K562 (cell line): ENCODE measurements at regions not wholly inside any gene's neighbourhood (a gene's known extent, or its start where the extent isn't known, plus 50 kb on each side); places are given as distances from the start of the nearest gene placed in this dataset.

Experiments
- ATAC-seq: fragments of 200-7000 bp; cut with Tn5 transposase; 3 replicates; pipeline ENCODE4 v1.9.1; 2020; ENCODE audit warnings: moderate library complexity
- BruUV-seq: library from RNA; stranded (reverse); fragments of 400-500 nt; replicated peaks from 2 replicates; lab custom pipeline; 2021; lab: Mats Ljungman, UMichigan
- CTCF ChIA-PET: fragments of 300-600 bp; formaldehyde crosslinking; extraction: SDS; loops from one replicate; lab custom pipeline; 2021; ENCODE audit warnings: low intra/inter-chr PET ratio; lab: Yijun Ruan, JAX
- POLR2A ChIA-PET: fragments of 300-600, 350-650 bp; sonication (Branson Sonifier 250); formaldehyde crosslinking; extraction: SDS; loops from one replicate; lab custom pipeline; 2021; ENCODE audit warnings: antibody characterized with exemption, inconsistent platforms; lab: Yijun Ruan, JAX
- DNase-seq, 4 experiments: peaks; one replicate each; pipeline versions ENCODE4 v3.0.0 to v3.0.0-alpha.2; 2011 to 2018; ENCODE audit warnings: low spot score in 3 of 4, mixed read lengths in 3 of 4; ENCODE audit errors: extremely low read depth in 1 of 4
- FAIRE-seq: peaks from 2 replicates; lab custom pipeline; 2011; peaks lifted over from hg19 to GRCh38; lab: Jason Lieb, UNC
- H2AFZ ChIP-seq: 2 replicates; pipeline ENCODE4 v1.6.0; 2011; ENCODE audit warnings: low read depth, low read length, control low read depth, inconsistent platforms
- H3K27ac ChIP-seq: fragments of 200-600 bp; 3 replicates; pipeline ENCODE4 v1.8.0; 2011; ENCODE audit warnings: low read depth, mild to moderate bottlenecking, control low read depth, inconsistent platforms, low read length, moderate library complexity, mixed read lengths; ENCODE audit errors: extremely low read depth
- H3K27me3 ChIP-seq, 2 experiments: fragments of 300-600 bp in 1 of 2; 2 replicates in 1 of 2; 3 replicates in 1 of 2; pipeline versions ENCODE4 v1.6.0 to v1.8.0; 2011; ENCODE audit warnings: inconsistent platforms in 2 of 2, low read length in 2 of 2, mild to moderate bottlenecking in 1 of 2, mixed read lengths in 1 of 2, moderate library complexity in 1 of 2; ENCODE audit not compliant: control insufficient read depth in 2 of 2, insufficient read depth in 2 of 2
- H3K36me3 ChIP-seq: fragments of 300-600 bp; 3 replicates; pipeline ENCODE4 v1.8.0; 2011; ENCODE audit warnings: mild to moderate bottlenecking, low read length, inconsistent platforms; ENCODE audit not compliant: control insufficient read depth, insufficient read depth
- H3K4me1 ChIP-seq, 2 experiments: fragments of 200-600 bp in 1 of 2; replicated peaks in 1 of 2; 2 replicates in 1 of 2; 3 replicates in 1 of 2; pipeline versions ENCODE4 v1.5.1 to v1.8.0; 2011; ENCODE audit warnings: inconsistent platforms in 2 of 2, low read length in 2 of 2, mild to moderate bottlenecking in 1 of 2, mixed read lengths in 1 of 2, moderate library complexity in 1 of 2; ENCODE audit not compliant: control insufficient read depth in 2 of 2, insufficient read depth in 2 of 2
- H3K4me2 ChIP-seq: 2 replicates; pipeline ENCODE4 v1.6.1; 2011; ENCODE audit warnings: low read length, control low read depth, inconsistent platforms, mixed read lengths; ENCODE audit not compliant: insufficient read depth
- H3K4me3 ChIP-seq: fragments of 200-600 bp; sonication (generic), shearing (Covaris generic); 2 replicates; pipeline ENCODE4 v1.5.1; 2016; ENCODE audit warnings: control low read depth, inconsistent platforms
- H3K79me2 ChIP-seq: fragments of 200-600 bp; 3 replicates; pipeline ENCODE4 v1.8.0; 2011; ENCODE audit warnings: low read length, inconsistent platforms; ENCODE audit not compliant: control insufficient read depth, insufficient read depth
- H3K9ac ChIP-seq, 2 experiments: 2 replicates each; pipeline versions ENCODE4 v1.6.0 to v1.6.1; 2011; ENCODE audit warnings: low read depth in 2 of 2, low read length in 2 of 2, control low read depth in 1 of 2, inconsistent platforms in 1 of 2, mild to moderate bottlenecking in 1 of 2, mixed read lengths in 1 of 2; ENCODE audit not compliant: insufficient read depth in 1 of 2
- H3K9me1 ChIP-seq: one replicate; pipeline ENCODE4 v1.6.0; 2011; ENCODE audit warnings: inconsistent platforms, mild to moderate bottlenecking, low read length, moderate library complexity; ENCODE audit not compliant: control insufficient read depth, insufficient read depth
- H3K9me3 ChIP-seq: replicated peaks from 2 replicates; pipeline ENCODE4 v1.5.1; 2011; ENCODE audit warnings: low read depth, low read length, inconsistent platforms; ENCODE audit not compliant: control insufficient read depth, insufficient read depth
- H4K20me1 ChIP-seq: replicated peaks from 2 replicates; pipeline ENCODE4 v1.6.1; 2011; ENCODE audit warnings: low read length, inconsistent platforms, mixed read lengths; ENCODE audit not compliant: control insufficient read depth, insufficient read depth
- ARHGAP35 ChIP-seq: fragments of 450-650 bp; IDR thresholded peaks from 2 replicates; pipeline ENCODE4 v1.6.1; 2018; ENCODE audit not compliant: partially characterized antibody
- ATF2 ChIP-seq: sonication (generic); formaldehyde crosslinking; IDR thresholded peaks from 2 replicates; pipeline ENCODE4 v1.8.1; 2022; ENCODE audit warnings: missing genetic modification reagents
- CBX1 ChIP-seq: sonication (generic); IDR thresholded peaks from 2 replicates; pipeline ENCODE4 v1.6.1; 2016; ENCODE audit warnings: antibody characterized with exemption, low read depth, mild to moderate bottlenecking
- CUX1 ChIP-seq: fragments of 200-800 bp; sonication (Bioruptor generic); IDR thresholded peaks from 2 replicates; pipeline ENCODE4 v1.6.1; 2016; ENCODE audit warnings: missing genetic modification characterization, missing compliant biosample characterization
- MIER1 ChIP-seq: fragments of 450-650 bp; IDR thresholded peaks from 2 replicates; pipeline ENCODE4 v1.6.1; 2016; ENCODE audit warnings: antibody characterized with exemption, mild to moderate bottlenecking, low read depth
- PCBP1 ChIP-seq: fragments of 200-400 bp; formaldehyde crosslinking; IDR thresholded peaks from 2 replicates; pipeline ENCODE4 v1.6.1; 2018; ENCODE audit warnings: mild to moderate bottlenecking, low read depth, low read length; ENCODE audit not compliant: poor library complexity, severe bottlenecking
- RHOXF2B ChIP-seq: fragments of 250-450 bp; sonication (Bioruptor Pico); conservative IDR thresholded peaks from 2 replicates; pipeline ENCODE4 v1.5.1; 2021
- SMAD4 ChIP-seq: fragments of 250-450 bp; sonication (Bioruptor Pico); conservative IDR thresholded peaks from 2 replicates; pipeline ENCODE4 v1.8.0; 2021; ENCODE audit warnings: inconsistent platforms, mild to moderate bottlenecking, moderate library complexity
- THAP12 ChIP-seq: fragments of 250-450 bp; sonication (Bioruptor Pico); IDR thresholded peaks from 2 replicates; pipeline ENCODE4 v1.9.0; 2021; ENCODE audit warnings: mild to moderate bottlenecking, inconsistent platforms
- ZNF217 ChIP-seq: sonication (generic); formaldehyde crosslinking; IDR thresholded peaks from 2 replicates; pipeline ENCODE4 v1.8.0; 2022; ENCODE audit warnings: mild to moderate bottlenecking, missing genetic modification reagents
- WGBS: fragments of 100-300 bp; shearing (Covaris generic); methylation state at CpG from one replicate; pipeline ENCODE4 v1.1.6; 2016; ENCODE audit warnings: low coverage, mixed read lengths; ENCODE audit not compliant: insufficient coverage; ENCODE audit errors: missing lambda C conversion rate; 5-methylcytosine and 5-hydroxymethylcytosine counted together
- in situ Hi-C: fragments of 300-500 bp; cut with MboI; formaldehyde crosslinking; loops from 4 replicates; pipeline ENCODE4 v1.15.0; 2018; ENCODE audit warnings: inconsistent platforms, mixed read lengths
- intact Hi-C: fragments of 100-400 bp; cut with micrococcal nuclease; formaldehyde crosslinking; loops from 2 replicates; pipeline ENCODE4 v1.14.2; 2022
- TF ChIP-seq, protein P1 (sequence below): fragments of 450-650 bp; formaldehyde crosslinking; IDR thresholded peaks from 2 replicates; pipeline ENCODE4 v1.4.0; 2020; ENCODE audit warnings: mild to moderate bottlenecking, moderate library complexity

GRCh38 chr10:93255546-93255945 is 181.9 kb downstream of the CYP26A1 start:
- Histone ChIP-seq H4K20me1 (no peaks in the 10 kb centered on the region), H3K4me2 (no peak overlapping the region), H3K4me1 (no peaks in the 10 kb centered on the region), H3K36me3 (no peaks in the 10 kb centered on the region), H3K9ac (no peak overlapping the region), H3K4me3 (no peak overlapping the region), H3K27ac (no peak overlapping the region), H3K79me2 (no peaks in the 10 kb centered on the region), H3K9me1 (no peaks in the 10 kb centered on the region), H3K27me3 (0 out of 5 replicates have a peak, but pooled peaks cover 0 to 4% of the 10 kb centered on the region in 2 experiments), H2AFZ (no peak overlapping the region), H3K9me3 (no peaks in the 10 kb centered on the region)
- ATAC-seq (no peak), FAIRE-seq (no peak), DNase-seq (no peak)
- CTCF ChIA-PET, result no interaction called here
- WGBS, result 0% methylated on average over 1 of the region's 1 CpG
- POLR2A ChIA-PET, result no interaction called here
- in situ Hi-C loops (no loop called here), intact Hi-C loops (no loop called here)
- BruUV-seq, result no TSS peak
- TF ChIP-seq SMAD4 (CRISPR knock-in tag), result no peak
- no peak for TF ChIP-seq RHOXF2B
- TF ChIP-seq ARHGAP35, result no peak
- TF ChIP-seq CBX1, result no peak
- TF ChIP-seq PCBP1, result no peak
- TF ChIP-seq, protein P1, sequence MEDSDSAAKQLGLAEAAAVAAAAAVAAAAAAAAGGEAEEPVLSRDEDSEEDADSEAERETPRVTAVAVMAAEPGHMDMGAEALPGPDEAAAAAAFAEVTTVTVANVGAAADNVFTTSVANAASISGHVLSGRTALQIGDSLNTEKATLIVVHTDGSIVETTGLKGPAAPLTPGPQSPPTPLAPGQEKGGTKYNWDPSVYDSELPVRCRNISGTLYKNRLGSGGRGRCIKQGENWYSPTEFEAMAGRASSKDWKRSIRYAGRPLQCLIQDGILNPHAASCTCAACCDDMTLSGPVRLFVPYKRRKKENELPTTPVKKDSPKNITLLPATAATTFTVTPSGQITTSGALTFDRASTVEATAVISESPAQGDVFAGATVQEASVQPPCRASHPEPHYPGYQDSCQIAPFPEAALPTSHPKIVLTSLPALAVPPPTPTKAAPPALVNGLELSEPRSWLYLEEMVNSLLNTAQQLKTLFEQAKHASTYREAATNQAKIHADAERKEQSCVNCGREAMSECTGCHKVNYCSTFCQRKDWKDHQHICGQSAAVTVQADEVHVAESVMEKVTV (CRISPR knock-in tag), result no peak
- no peak for TF ChIP-seq ATF2 (CRISPR knock-in tag)
- no peak for TF ChIP-seq CUX1
- TF ChIP-seq THAP12 (CRISPR knock-in tag), result no peak
- no peak for TF ChIP-seq MIER1
- TF ChIP-seq ZNF217, result no peak
